Activated CD4-positive, alpha-beta memory T cell treated with anti-CD3 and anti-CD28 coated beads, Interleukin-2, amount 10 ng/mL, durations not matched to agents 7 days and 5 days (primary cell): ENCODE measurements at regions not wholly inside any gene's neighbourhood (a gene's known extent, or its start where the extent isn't known, plus 50 kb on each side); places are given as distances from the start of the nearest gene placed in this dataset.

ENCODE experiments used
- CTCF ChIA-PET: fragments of 350-600 bp; sonication (Branson Sonifier 250); formaldehyde crosslinking; loops from one replicate; lab custom pipeline; 2021; ENCODE audit warnings: antibody characterized with exemption, inconsistent platforms; lab: Charles Lee
- POLR2A ChIA-PET: fragments of 350-600 bp; sonication (Branson Sonifier 250); formaldehyde crosslinking; loops from one replicate; lab custom pipeline; 2021; ENCODE audit warnings: antibody characterized with exemption; lab: Charles Lee
- DNase-seq: peaks from one replicate; pipeline ENCODE4 v3.0.0-alpha.2; 2020
- H3K27ac Mint-ChIP-seq: one replicate; pipeline ENCODE4 v1.8.0; 2021; ENCODE audit warnings: mild to moderate bottlenecking, mixed read lengths
- H3K27me3 Mint-ChIP-seq: one replicate; pipeline ENCODE4 v1.8.0; 2021; ENCODE audit warnings: mixed read lengths
- H3K36me3 Mint-ChIP-seq: one replicate; pipeline ENCODE4 v1.8.0; 2021; ENCODE audit warnings: low read depth, mixed read lengths
- H3K4me1 Mint-ChIP-seq: one replicate; pipeline ENCODE4 v1.8.0; 2021; ENCODE audit warnings: mixed read lengths
- H3K4me3 Mint-ChIP-seq: one replicate; pipeline ENCODE4 v1.8.0; 2021; ENCODE audit warnings: mild to moderate bottlenecking, mixed read lengths
- H3K9me3 Mint-ChIP-seq: one replicate; pipeline ENCODE4 v1.8.0; 2021; ENCODE audit warnings: mixed read lengths

GRCh38 chr19:27580906-27581305 is 1632.0 kb downstream of the UQCRFS1 start:
- CTCF ChIA-PET, result no interaction called here
- Mint-ChIP-seq H3K36me3 (no peaks in the 10 kb centered on the region), H3K9me3 (peaks cover 46% of the 10 kb centered on the region), H3K27me3 (no peaks in the 10 kb centered on the region), H3K27ac (no peak overlapping the region), H3K4me3 (no peak overlapping the region), H3K4me1 (no peaks in the 10 kb centered on the region)
- POLR2A ChIA-PET, result no interaction called here
- no peak for DNase-seq
